ENCODE measurements at regions not wholly inside any gene's neighbourhood (a gene's known extent, or its start where the extent isn't known, plus 50 kb on each side); places are given as distances from the start of the nearest gene placed in this dataset.
"Not testable (repeated sequence)": the region's sequence is repeated elsewhere in the genome, so short reads cannot be mapped to it uniquely, and the experiment has no call there.

DNA sequence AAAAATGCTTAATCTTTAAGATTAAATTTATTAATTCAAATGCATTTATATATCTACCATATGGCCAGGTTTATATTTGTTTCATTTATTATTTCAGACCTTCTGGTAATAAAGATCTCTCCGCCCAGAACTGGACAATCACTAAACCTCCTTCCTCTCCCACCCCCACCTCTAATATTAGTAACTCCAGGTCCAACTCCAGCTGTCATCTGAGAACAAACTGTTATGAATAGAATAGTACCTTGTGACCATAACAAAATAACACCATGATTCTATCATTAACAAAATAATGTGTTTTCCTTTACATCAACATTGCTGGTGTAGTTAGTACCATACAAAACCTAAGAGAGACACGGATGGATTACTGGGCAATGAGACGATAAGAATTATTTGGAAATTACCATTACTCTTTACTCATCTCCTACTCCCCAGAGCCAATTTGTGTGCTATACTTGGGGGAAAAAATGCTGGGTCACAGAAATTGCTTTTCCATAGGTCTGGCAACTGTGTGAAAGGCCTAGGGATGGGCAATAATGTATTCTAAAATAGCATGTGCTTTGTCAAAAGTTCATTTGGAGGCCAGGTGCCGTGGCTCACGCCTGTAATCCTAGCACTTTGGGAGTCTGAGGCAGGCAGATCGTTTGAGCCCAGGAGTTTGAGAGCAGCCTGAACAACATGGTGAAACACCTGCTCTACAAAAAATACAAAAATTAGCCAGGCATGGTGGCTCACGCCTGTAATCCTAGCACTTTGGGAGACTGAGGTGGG lies 186.1 kb downstream of the ENC1 start:
- Histone ChIP-seq H3K36me3 (replicated peaks) (no peaks in the 10 kb centered on the region), H3K9me3 (no peaks in the 10 kb centered on the region), H3K4me3 (no peak overlapping the region), H3K4me1 (no peaks in the 10 kb centered on the region), H3K27me3 (ENCODE audit: low read depth) (peaks cover 5% of the 10 kb centered on the region)
- in situ Hi-C loops (cut with MboI; ENCODE audit: low sequenced_read_pairs): no loop called here
- no peak for DNase-seq (ENCODE audit: low spot score in 2 of 2)

DNA sequence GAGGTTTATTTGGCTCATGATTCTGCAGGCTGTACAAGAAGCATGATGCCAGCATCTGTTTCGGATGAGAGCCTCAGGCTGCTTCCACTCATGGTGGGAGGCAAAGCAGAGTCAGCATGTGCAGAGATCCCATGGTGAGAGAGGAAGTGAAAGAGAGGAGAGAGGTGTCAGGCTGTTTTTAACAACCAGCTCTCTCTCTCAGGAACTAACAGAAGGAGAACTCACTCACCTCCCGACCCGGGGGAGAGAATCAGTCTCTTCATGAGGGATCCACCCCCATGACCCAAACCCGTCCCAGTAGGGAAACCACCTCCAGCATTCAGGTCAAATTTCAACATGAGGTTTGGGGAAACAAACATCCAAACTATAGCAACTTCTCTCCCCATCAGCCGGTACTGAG lies 187.7 kb downstream of the ENC1 start:
- in situ Hi-C loops (cut with MboI; ENCODE audit: low sequenced_read_pairs): no loop called here
- no peaks in the 10 kb centered on the region for H3K36me3 ChIP-seq (replicated peaks)
- DNase-seq (ENCODE audit: low spot score in 2 of 2): no peak

DNA sequence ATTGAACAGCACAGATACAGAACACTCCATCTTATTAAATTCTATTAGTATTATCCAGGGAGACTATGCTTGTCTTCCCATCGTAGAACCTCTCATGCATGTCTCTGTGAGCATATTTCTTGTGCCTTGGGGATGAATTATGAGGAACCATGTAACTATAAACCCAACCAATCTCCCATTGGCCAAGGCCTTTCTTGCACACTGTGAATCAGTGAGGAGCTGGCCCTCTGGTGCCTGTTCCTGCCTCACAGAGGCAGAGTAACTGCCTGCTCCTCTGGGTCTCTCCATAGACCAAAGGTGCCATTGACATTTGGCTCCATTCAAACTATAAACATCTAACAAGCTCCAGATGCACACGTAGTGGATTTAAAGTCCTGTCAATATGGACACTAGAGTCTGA lies 190.4 kb downstream of the ENC1 start:
- no peaks in the 10 kb centered on the region for H3K36me3 ChIP-seq (replicated peaks)
- no peak for DNase-seq (ENCODE audit: low spot score in 2 of 2)
- H3K9me3 ChIP-seq: no peaks in the 10 kb centered on the region
- no peaks in the 10 kb centered on the region; the same call in 1 of the 2 replicates for H3K27me3 ChIP-seq (ENCODE audit: low read depth)
- H3K4me1 ChIP-seq: no peaks in the 10 kb centered on the region
- H3K4me3 ChIP-seq: no peak overlapping the region
- in situ Hi-C loops (cut with MboI; ENCODE audit: low sequenced_read_pairs): no loop called here

More for the DNA sequence above, 187.7 kb downstream of the ENC1 start:
- no peak overlapping the region for H3K4me3 ChIP-seq
- H3K9me3 ChIP-seq: no peaks in the 10 kb centered on the region
- H3K4me1 ChIP-seq: no peaks in the 10 kb centered on the region
- no peaks in the 10 kb centered on the region; the same call in 1 of the 2 replicates for H3K27me3 ChIP-seq (ENCODE audit: low read depth)

DNA sequence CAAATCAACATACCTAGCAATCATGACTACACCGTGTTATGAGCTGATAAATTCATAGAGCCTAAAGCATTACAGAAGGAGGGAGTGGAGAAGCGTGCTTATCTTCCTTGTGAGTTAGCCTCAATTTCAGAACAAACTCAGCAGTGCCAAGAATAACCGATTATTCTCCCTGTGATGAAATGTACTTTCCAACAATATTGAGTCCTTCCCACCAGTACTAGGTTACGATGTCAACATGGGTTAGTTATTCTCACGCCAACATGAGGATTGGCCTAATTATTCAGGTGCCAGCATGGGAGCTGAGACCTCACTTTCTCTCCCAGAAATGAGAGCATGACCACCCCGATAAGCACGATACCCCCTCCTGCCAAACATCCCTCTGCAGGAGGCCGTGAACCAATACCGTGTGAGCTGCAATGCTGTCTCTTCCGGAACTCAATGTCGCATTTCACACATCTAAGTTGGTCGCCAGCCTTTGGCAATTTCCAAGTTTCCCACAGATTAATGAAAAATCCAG lies 193.7 kb downstream of the ENC1 start:
- no peaks in the 10 kb centered on the region; the same call in 1 of the 2 replicates for H3K27me3 ChIP-seq (ENCODE audit: low read depth)
- H3K4me3 ChIP-seq: no peak overlapping the region
- in situ Hi-C loops (cut with MboI; ENCODE audit: low sequenced_read_pairs): no loop called here
- no peak for DNase-seq (ENCODE audit: low spot score in 2 of 2)
- no peaks in the 10 kb centered on the region for H3K36me3 ChIP-seq (replicated peaks)
- no peaks in the 10 kb centered on the region for H3K4me1 ChIP-seq
- H3K9me3 ChIP-seq: no peaks in the 10 kb centered on the region

DNA sequence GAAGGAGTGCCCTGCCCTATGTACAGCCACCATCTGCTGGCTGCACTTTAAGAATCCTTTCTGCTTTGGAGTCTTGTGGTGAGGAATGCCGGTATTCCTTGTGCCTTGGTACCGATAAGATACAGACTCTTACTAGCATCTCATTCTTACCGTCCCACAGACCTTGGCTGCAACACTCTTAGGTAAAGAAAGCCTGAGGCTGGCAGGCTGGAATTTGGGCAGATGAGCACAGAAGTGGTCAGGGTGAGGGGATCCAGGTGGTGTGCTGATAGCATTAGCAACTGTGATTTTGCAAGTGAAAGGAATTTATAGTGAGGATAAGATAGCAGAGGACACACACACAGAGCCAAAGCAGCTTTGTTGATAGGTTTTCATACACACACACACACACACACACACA lies 198.1 kb downstream of the ENC1 start:
- H3K4me3 ChIP-seq: no peak overlapping the region
- in situ Hi-C loops (cut with MboI; ENCODE audit: low sequenced_read_pairs): no loop called here
- H3K4me1 ChIP-seq: no peaks in the 10 kb centered on the region
- H3K27me3 ChIP-seq (ENCODE audit: low read depth): no peaks in the 10 kb centered on the region
- no peaks in the 10 kb centered on the region for H3K9me3 ChIP-seq
- DNase-seq (ENCODE audit: low spot score in 2 of 2): no peak
- H3K36me3 ChIP-seq (replicated peaks): no peaks in the 10 kb centered on the region

DNA sequence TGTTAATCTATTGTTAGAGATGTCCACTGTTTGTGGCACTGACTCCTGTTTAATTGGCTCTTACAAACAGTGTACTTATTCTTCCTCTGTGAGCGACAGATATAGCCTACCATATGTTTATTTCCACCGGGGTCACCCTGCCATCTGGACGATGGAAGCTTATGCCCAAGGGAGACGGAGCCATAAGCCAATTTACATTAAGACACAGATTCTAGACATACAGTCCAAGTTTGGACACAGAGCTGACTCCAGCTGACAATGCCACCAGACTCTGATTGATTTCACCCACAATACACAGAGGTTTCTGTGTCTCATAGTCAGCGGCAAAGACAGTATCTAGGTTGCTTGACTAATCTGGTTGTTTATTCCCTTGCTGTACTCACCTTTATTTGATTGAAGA lies 198.9 kb downstream of the ENC1 start:
- Histone ChIP-seq H3K9me3 (no peaks in the 10 kb centered on the region), H3K27me3 (ENCODE audit: low read depth) (no peaks in the 10 kb centered on the region), H3K4me1 (no peaks in the 10 kb centered on the region), H3K4me3 (no peak overlapping the region), H3K36me3 (replicated peaks) (no peaks in the 10 kb centered on the region)
- no peak for DNase-seq (ENCODE audit: low spot score in 2 of 2)
- in situ Hi-C loops (cut with MboI; ENCODE audit: low sequenced_read_pairs): no loop called here

DNA sequence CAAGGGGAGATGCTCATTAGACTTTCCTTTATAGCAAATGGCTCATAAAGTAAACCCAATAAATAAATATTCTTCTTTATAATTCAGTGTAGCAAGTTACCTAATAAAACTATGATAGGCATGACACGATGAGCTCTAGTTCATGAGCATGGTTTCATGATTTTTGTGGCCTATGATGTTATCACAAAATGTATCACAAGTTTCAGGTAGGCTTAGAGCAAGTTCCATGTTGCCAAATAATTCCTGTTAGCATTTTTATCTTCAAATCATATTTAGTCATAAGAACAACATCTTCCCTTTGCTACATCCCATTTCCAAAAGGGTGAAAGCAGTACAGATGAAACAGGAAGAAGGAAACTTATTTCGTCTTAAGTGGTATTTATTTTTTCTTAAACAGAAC lies 200.2 kb downstream of the ENC1 start:
- in situ Hi-C loops (cut with MboI; ENCODE audit: low sequenced_read_pairs): no loop called here
- Histone ChIP-seq H3K9me3 (no peaks in the 10 kb centered on the region), H3K27me3 (ENCODE audit: low read depth) (no peaks in the 10 kb centered on the region), H3K36me3 (replicated peaks) (no peaks in the 10 kb centered on the region), H3K4me3 (no peak overlapping the region), H3K4me1 (no peaks in the 10 kb centered on the region)
- DNase-seq (ENCODE audit: low spot score in 2 of 2): no peak

DNA sequence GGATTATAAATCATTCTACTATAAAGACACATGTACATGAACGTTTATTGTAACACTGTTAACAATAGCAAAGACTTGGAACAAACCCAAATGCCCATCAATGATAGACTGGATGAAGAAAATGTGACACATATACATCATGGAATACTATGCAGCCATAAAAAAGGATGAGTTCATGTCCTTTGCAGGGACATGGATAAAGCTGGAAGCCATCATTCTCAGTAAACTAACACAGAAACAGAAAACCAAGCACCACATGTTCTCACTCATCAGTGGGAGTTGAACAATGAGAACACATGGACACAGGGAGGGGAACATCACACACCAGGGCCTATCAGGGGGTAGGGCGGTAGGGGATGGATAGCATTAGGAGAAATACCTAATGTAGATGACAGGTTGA lies 202.7 kb downstream of the ENC1 start:
- H3K9me3 ChIP-seq; H3K4me3 ChIP-seq; in situ Hi-C loops (cut with MboI; ENCODE audit: low sequenced_read_pairs); DNase-seq (ENCODE audit: low spot score in 2 of 2); H3K27me3 ChIP-seq (ENCODE audit: low read depth); H3K4me1 ChIP-seq; H3K36me3 ChIP-seq (replicated peaks): not testable (repeated sequence)

DNA sequence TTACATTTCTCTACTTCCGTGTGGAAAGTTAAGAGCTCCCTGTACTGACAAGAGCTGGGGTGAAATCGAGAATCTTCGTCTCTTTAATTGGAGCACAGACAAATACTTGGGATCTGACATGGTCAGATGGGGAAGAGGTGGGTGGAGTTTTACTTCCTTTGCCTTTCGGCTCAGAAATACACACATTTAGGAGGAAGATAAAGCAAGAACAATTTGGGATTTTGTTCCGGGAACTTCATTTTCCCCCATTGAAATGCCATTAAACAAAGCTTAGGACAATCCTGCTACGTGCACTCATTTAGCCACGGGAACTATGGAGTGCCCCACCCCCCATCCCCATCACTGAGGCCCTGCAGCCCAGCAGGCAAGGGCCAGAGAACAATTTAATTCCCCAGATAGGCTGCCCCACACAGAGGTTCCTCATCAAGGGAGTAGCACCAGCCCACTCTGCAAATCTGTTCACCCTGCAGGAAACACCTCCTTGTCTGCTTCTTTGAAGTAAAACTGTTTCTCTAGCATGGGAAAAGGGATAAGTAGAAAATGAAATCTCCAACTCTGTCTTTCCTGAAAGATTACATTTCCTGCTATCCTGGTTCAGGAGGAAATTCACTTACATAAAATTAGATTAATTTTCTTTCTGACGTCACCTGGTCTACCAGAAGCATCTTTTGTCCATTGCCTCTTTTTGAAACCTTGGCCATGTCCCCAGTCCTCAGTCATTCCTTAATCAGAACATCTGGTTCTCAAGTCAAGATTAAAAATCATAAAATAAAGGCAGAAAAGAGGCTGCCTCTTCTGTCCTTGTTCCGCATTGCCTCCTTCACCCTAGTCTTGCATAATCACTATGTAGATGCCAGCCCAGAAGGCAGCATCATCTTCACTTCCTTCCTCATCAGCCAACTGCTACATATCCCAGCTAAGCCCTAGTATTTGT lies 206.4 kb downstream of the ENC1 start:
- H3K4me3 ChIP-seq: no peak overlapping the region
- no peaks in the 10 kb centered on the region for H3K9me3 ChIP-seq
- in situ Hi-C loops (cut with MboI; ENCODE audit: low sequenced_read_pairs): no loop called here
- no peaks in the 10 kb centered on the region for H3K27me3 ChIP-seq (ENCODE audit: low read depth)
- no peak for DNase-seq (ENCODE audit: low spot score in 2 of 2)
- no peaks in the 10 kb centered on the region for H3K4me1 ChIP-seq
- no peaks in the 10 kb centered on the region for H3K36me3 ChIP-seq (replicated peaks)

DNA sequence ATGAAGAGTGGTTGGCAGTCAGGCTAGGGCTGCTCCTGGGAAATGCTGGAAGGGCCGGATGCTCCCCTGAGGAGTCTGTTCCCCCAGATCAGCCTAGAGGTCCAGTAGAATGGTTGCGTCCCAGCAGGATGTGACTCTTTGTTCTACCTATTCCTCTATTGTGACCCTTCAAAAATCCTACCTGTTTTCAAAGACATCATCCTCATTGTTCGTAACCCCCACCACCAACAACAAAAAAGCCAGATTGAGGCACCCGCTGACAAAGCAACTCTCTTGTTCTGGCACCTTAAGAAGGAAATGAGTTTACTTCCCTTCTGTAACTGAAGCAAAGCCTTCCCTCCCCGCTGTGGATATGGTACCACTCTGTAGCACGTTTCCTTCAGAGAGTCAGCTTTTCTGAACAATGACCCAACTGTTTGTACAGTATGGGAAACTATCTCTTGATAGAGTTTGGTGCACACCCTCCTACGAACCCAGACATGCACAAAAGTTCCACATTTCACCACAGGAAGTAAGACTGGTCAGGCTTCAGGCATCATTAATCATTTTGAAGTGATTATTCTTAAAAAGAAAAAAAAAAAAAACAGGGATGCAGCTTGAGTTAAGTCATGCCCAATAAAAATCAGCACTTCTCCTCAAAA lies 207.2 kb downstream of the ENC1 start:
- Histone ChIP-seq H3K36me3 (replicated peaks) (no peaks in the 10 kb centered on the region), H3K27me3 (ENCODE audit: low read depth) (no peaks in the 10 kb centered on the region), H3K9me3 (no peaks in the 10 kb centered on the region), H3K4me1 (no peaks in the 10 kb centered on the region), H3K4me3 (no peak overlapping the region)
- DNase-seq (ENCODE audit: low spot score in 2 of 2): no peak
- in situ Hi-C loops (cut with MboI; ENCODE audit: low sequenced_read_pairs): no loop called here

DNA sequence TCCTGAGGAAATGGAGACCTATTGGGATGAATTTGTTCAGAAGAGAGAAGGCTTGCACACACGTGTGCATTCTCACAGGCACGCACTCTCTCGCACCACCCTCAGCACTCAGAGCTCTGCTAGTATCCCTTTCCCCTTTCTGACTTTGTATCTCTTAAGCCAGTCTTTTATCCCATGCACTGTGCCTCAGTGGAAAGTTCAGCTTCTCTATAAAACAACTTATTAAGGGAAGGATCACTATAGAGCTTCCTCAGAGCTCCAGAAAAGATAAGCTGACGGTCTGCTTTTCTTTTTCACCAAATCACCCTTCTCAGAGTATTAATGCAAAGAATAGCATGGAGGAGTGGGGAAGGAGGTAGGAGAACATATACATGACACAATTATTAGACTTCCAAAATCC lies 207.8 kb downstream of the ENC1 start:
- Histone ChIP-seq H3K36me3 (replicated peaks) (no peaks in the 10 kb centered on the region), H3K4me3 (no peak overlapping the region), H3K27me3 (ENCODE audit: low read depth) (no peaks in the 10 kb centered on the region), H3K4me1 (no peaks in the 10 kb centered on the region), H3K9me3 (no peaks in the 10 kb centered on the region)
- no peak for DNase-seq (ENCODE audit: low spot score in 2 of 2)
- in situ Hi-C loops (cut with MboI; ENCODE audit: low sequenced_read_pairs): no loop called here

DNA sequence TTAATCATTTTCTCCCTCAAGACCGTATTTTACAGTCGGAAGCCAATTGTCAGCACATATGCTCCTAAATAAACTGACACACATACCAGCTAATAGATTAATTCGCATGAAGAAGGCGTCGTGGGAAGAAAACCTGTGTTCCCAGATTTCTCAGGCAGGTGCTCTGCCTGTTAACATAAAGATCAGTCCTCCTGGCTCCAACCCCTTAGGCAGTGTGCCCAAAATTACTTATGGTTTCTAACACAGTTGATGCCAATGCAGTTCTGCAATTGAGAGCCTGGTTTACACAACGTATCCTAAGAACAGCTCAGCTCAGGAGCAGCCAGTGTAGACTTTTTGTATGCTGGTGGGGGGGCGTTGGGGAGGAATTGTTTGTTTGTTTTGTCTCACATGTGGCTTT lies 208.3 kb downstream of the ENC1 start:
- H3K4me3 ChIP-seq: no peak overlapping the region
- no peaks in the 10 kb centered on the region for H3K4me1 ChIP-seq
- H3K9me3 ChIP-seq: no peaks in the 10 kb centered on the region
- no peak for DNase-seq (ENCODE audit: low spot score in 2 of 2)
- no peaks in the 10 kb centered on the region for H3K27me3 ChIP-seq (ENCODE audit: low read depth)
- H3K36me3 ChIP-seq (replicated peaks): no peaks in the 10 kb centered on the region
- in situ Hi-C loops (cut with MboI; ENCODE audit: low sequenced_read_pairs): no loop called here

DNA sequence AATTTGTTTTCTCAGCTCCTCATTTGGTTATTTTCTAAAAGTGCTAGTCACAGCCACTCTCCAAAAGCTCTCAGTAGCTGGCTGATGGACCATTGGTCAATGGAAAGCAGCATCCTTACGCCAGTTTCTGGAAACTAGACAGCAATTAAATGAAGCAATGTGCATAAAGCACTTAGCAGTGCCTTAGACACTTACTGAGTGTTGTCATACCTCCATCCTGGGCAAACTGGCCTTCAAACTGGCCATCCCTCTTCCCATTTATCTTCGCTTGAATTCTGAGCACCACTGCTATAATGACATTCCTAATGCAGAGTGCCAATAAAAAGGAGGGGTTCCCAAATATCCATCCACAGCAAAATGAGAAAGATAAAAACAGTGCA lies 209.2 kb downstream of the ENC1 start:
- Histone ChIP-seq H3K9me3 (no peaks in the 10 kb centered on the region), H3K4me1 (no peaks in the 10 kb centered on the region), H3K27me3 (ENCODE audit: low read depth) (no peaks in the 10 kb centered on the region), H3K4me3 (no peak overlapping the region), H3K36me3 (replicated peaks) (no peaks in the 10 kb centered on the region)
- no peak for DNase-seq (ENCODE audit: low spot score in 2 of 2)
- in situ Hi-C loops (cut with MboI; ENCODE audit: low sequenced_read_pairs): no loop called here
